ENCODE measurements at regions not wholly inside any gene's neighbourhood (a gene's known extent, or its start where the extent isn't known, plus 50 kb on each side); places are given as distances from the start of the nearest gene placed in this dataset.

DNA sequence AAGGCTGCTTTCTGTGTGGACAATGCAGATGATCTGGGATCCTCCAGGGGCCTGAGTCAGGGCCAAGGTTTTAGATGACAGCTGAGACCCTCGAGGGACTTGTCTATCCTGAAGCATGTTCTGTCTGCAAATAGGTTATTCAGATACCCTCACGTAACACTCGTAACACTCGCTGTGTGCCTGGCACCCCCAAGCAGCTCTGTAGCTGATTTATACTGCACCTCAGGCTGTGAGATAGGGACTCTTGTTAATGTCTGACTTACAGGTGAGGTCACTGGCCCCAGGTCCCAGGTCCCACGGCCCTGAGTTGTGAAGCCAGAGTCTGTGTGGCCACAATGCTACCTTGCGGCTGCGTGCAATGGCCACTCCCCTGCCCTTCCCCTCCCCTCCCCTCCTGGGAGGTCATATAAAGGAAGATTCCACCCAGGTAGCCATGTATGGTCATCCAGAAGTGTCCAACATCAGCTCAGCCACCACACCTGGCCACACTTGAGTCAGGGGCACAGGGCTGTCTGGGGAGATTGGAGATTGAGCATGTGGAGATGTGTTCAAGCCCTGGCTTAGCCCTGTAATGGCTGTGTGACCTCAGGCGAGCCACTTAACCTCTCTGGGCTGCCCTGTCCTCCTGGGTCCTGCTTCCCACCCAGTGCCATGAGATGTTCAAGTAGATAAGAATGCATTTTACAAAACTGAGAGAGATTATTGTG lies 687.7 kb downstream of the MATN1 start:
- DNase-seq (ENCODE audit: low read depth) = no peak

DNA sequence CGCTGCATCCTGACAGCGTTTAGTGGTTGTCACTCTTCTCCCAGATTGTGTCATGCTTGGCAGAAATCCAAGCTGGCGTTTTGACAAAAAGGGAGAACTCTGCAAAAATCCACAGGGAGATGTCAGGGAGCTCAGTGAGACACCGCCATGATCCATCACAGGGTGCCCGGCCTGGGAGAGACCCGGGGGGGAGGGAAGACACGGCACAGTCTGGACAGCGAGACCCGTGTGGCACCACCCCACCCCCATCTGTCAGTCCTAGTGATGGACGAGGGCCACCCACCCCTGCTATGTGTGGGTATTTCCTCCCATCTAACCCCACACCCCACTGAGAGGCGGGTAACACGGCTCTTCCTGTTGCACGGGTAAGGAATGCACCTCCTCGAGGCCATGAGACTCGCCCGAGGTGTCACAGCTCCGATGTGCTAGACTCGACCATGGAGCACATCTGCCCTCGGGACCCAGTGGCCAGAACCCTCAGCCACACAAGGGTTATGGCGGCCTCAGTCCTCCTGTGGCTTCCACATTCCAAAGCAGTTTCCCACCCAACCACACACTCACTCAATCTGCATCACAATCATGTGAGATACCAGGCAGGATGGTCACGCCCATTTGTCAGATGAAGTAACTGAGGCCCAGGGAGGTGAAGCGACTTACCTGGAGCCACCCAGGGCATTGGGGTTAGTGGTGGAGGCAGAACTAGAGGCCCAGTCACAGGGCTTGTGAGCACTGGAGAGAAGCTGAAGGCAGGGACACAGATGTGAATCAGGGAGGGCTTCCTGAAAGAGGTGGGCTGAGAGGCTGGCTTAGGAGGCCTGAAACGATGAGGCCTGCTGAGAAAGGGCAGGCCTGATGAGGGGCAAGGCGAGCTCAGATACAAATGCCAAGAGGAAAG lies 688.5 kb downstream of the MATN1 start:
- no peak for DNase-seq (ENCODE audit: low read depth)

DNA sequence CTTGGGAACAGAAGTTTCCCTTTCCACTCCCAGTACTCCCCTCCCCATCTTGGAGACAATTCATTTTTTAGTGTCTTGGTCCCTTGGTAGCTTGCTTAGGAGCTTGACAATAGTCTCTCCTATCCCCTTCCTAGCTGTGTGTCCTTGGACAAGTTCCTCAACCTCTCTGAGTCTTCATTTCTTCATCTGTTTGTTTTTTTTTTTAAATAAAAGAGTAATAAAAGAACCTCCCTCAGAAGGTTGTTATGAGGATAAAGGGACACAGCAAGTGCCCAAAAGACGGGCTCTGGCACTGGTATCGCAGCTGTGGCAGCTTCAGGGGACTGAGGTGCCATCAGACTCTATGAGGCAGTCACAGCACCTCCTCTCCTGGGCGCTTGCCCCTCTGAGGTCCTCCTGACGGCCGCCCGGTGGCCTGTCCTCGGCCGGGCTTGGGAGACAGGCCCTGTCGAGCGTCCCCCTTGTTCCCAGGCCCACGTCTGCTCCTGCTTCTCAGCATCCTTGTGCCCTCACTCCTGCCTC lies 689.2 kb downstream of the MATN1 start:
- DNase-seq (ENCODE audit: low read depth) = no peak

DNA sequence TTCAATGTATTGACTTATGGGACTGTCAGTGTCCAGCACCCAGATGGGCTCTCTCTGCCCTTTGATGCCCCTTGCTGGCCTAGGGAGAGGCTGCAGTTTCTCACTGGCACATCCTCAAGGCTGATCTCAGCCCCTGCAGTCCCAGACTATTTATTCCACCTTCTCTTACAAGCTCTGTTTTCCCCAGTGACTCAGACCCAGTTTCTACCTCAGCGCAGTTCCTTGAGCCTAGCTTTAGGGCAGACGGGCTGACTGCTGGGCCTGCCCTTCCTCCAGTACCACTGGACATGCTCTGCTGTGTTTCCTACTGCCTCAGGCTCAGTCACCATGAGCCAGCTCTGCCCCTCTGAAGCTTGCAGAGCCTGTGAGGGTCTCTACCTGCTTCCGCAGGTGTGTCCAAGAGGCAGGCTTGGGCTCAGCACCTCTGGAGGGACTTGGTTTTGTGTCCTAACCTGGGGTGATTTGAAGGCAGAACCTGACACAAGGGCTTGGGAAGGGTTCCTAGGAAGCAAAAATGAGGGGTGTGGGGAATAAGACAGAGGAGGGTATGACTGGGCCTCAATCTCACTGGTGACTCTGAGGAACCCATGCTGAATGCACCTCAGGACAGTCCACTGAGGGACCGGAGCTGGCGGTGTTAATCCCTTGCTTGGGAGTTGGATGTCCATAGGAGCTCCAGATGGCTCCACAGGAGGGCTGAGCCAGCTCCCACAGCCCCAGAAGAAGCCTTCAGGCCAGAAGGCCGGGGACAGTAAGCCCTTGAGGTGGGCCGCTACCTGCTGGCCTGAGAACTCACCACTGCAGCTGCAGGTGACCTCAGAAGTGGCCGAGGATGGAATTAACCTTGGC lies 689.9 kb downstream of the MATN1 start:
- DNase-seq (ENCODE audit: low read depth) = no peak

DNA sequence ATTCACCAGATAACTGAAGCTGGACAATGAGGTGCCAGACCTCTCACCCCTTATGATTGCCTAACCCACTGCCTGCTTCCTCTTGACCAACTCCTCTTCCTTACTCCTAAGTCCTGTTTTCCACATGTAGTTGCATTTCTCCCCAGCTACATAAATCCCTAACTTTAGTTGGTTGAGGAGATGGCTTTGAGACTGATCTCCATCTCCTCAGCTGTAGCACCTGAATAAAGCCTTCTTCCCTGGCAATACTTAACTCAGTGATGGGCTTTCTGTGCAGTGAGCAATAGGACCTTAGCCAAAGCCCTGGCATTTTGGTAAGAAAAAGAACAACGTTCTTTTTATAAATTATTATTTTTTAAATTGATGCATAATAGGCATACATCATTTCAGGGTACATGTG lies 691.1 kb downstream of the MATN1 start:
- DNase-seq (ENCODE audit: low read depth) = no peak

DNA sequence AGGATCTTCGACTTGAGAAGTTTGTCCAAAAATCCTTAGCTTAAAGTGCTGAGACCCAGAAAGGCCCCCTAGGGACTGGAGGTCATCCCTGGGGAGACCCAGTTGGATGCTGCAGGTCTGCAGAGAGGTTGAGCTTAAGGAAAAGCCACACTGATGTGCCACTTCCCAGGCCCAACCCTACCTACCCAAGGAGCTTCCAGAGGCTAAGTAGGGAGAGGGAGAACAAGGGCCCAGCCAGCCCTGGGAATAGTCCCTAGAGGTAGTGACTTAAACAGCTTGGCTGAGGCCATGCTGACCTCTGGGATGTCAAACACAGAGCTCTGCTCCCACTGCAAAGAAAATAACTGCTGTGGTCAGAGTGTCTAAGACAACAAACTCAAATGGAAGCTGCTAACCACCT lies 693.7 kb downstream of the MATN1 start:
- DNase-seq (ENCODE audit: low read depth) = no peak

DNA sequence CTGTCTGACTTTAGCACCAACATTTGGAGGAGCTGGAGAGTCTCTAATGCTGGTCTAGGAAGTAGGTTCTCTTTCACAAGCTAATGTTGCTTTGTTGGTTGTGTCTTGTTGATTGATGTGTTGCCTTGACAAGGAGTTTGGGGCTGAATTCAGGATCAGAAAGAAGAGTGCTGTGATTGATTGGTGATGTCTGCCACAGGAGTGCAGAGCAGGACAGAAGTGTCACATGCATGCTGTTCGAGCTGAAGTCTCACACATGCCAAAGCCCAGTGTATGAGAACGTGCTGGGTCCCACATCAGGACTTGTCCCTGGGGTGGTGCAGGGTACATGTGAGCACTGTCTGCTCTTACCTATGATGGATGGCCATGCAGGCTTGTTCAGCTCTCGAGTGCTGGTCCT lies 694.4 kb downstream of the MATN1 start:
- no peak for DNase-seq (ENCODE audit: low read depth)

DNA sequence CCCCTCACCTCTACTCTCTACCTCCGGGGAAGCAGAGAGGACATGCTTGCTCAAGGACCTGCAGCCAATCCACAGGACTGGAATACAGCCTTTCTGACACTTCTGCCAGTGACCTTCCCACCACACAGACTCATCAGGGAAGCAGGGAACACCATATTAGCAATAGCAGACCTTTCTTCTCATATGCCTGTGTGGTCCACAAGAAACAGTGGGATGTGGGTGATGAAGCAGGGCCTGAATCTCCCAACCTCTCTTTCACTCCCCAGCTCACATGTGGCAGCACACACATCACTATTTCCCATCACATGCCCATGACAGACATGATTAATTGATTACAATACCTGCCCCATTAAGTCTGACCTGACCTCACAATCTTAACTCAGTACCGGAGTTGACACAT lies 695.1 kb downstream of the MATN1 start:
- DNase-seq (ENCODE audit: low read depth) = no peak

DNA sequence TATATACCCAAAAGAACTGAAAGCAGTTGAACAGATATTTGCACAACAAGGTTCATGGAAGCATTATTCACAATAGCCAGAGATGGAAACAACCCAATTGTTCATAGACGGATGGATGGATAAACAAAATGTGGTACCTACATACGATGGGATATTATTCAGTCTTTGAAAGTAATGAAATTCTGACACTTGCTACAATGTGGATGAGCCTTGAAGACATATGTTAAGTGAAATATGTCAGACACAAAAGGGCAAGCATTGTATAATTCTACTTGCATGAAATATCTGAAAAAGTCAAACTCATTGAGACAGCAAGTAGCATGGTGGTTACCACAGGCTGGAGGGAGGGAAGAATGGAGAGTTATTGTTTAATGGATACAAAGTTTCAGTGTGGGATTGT lies 696.1 kb downstream of the MATN1 start:
- no peak for DNase-seq (ENCODE audit: low read depth)

DNA sequence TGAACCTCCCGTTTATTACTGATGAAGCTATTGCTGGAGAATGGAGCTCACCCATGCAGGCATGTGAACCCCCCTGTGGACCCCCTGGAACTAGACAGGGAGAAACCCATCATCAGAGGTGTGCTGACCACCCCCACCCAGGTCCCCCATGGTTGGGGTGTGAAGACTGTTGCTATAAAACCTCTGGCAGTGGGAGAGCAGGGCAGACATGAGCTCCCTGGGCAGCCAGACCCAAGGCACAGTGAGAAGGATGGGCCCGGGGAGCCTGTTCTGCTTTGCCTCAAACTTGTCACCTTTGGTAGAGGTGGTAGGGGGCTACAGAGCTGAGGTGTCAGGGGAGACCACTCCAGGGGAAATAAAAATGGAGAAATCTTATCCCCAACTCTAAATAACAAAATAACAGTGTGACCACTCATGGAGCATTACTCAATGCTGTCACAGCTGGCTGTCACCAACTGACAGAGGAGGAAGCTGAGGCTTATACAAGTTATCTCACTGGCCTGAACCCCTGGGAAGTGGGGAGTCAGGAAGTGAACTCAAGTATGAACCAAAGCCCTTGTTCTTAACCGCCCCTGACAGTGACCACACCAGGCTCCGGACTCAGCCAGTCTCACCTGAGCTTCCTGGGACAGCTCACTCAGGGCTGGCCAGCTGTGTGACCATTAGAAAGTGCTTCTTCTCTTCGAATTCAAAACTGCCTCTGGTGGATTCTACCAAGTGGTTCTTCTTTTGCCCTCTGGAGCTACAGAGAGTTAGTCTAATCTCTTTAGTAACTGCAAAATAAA lies 698.8 kb downstream of the MATN1 start:
- no peak for DNase-seq (ENCODE audit: low read depth)

DNA sequence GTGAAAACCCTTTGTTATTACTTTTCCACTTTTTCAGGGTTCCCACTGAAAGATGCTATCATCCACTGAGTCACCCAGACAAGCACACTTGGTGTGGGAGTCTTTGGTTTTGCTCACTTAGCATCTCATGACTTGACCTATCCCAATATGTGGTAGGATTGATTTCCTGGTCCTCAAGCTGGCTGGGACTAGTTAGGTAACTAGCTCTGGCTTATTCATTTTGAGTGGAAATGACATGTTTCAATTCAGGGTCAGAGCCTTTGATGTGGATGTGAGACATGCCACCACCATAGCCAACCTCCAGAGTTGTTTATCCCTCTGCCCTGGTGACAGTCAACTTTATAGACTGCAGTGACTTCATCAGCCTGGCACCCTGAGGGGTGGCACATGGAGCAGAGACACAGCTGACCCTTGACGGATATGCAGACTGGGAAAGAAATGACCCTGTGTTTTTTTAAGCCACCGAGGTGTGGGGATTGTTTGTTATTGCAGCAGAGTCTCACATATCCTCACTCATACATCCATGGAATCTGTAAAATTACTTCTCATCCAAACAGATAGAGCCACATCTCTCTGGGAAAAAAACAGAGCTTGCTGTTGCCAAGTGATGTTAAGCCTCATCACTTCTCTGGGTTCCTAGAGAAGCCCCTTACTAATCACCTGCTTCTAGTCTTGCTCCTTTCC lies 699.9 kb downstream of the MATN1 start:
- no peak for DNase-seq (ENCODE audit: low read depth)

DNA sequence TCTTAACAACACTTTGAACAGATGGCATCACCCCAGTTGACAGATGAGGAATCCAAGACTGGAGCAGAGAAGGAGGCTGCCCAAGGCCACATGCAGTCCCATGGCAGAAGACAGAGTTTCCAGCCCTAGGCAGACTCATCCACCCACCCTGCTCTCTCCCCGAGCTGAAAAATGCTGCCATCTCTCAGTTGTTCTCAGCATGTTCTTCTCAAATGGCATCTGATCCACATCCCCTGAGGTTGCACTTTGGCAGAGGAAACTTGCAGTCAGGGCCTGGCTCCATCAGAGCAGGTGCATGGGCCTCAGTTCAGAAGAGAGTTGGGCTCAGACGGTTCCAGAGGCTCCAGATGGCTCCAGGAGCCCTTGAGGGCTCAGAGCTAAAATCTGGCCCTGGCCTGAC lies 709.4 kb downstream of the MATN1 start:
- DNase-seq (ENCODE audit: low read depth) = no peak

DNA sequence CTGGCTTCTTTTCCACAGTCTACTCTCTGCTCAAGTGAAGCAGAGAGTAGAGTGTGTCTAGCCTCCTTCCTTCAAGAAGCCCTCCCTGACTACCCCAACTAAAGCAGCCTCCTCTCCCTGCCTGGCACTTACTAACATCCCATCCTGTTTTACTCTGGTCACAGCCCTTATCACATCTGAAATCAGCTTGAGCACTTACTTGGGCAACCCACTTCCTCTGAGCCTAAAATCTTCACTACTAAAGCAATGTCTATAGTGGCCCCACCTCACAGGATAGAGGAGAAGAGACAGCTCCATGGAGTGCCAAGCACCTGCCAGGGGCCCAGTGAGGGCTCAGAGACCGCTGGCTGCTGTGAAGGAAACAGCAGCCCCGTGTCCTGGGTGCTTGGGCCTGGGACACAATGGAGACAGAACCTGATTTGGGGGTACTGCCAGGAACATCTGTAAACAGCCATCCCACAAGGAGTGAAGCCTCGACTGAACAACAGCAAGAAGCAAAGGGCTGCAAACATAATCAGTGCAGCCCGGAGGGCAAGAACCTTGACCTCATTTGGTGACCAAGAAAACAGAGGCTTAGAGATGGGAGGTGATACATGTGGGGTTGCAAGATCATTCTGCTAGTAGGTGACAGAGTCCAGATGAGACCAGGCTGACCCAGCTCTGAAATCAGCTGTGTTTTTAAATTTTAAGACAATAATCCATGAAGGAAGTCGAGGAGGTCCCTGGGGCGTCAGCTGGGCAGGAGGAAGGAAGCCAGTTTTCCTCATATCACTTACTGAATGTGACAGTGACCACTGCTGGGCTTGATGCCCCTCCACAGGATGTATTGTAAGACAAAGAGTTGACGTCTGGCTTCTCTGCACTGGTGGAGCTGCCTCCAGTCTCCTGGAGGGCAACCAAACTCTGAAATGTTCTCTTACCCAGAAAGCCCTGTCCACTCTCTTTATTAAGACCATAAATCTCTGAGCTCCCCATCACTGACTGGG lies 710.6 kb downstream of the MATN1 start:
- no peak for DNase-seq (ENCODE audit: low read depth)

DNA sequence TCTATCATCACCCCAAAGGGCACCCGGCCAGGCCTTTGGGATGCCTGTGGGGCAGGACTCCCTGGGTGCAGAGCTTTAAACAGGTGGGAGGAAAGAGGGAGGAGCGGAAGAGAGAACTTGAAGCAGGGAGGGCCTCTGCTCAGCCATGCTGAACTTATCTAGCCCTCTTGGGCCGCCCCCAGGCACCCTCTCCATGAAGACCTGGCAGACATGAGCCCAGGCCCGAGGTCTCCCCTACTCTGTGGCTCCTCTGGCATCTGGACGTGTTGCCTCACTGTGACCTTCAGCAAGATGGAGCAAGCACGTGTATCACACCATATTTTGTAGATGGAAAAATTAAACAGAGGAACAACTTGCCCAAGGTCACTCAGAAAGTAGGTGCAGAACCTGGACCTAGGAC lies 711.4 kb downstream of the MATN1 start:
- DNase-seq (ENCODE audit: low read depth) = no peak

DNA sequence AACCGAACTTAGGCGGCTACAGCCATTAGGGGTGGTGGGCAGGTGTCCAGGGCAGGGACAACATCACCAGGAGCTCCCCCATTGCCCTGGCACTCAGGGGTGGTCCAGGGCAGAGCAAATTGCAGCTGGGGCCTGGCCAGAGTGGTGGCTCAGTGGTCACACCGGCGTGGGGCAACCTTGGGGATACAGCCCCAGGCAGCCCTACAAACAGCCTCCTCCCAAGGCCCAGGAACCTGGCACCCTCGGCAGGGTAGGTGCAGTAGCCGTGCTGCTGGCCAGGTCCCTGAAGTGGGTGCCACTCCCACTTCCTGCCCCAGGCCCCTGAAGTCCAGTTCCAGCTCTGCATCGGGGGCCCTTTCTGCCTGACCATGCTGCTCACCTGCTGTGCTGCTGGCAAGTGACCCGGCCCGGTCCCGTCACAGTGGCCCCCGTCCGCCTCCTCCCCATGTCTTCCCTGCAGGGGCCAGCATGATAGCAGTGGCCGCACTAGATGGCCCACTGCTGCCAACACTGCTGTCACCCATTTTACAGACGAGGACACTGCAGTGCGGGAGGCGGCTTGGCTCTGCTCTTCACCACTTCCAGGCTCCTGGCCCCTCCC lies 712.8 kb downstream of the MATN1 start:
- no peak for DNase-seq (ENCODE audit: low read depth)

DNA sequence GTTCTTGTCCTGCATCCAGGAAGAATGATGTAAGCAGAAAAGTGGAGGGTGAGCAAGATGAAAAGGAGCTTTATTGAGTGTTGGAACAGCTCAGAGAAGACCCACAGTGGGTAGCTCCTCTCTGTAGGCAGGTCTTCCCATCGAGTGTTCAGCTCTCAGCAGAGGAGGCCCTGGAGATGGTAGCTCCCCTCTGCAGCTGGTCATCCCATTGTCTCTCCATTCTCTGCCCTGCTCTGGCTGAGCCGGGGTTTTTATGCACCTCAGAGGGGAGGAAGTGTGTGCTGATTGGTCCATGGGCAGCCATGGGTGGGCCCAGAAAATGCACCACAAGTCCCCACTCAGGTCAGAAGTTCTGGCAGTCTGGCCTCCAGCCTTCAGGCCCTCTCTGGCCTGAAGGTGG lies 713.7 kb downstream of the MATN1 start:
- DNase-seq (ENCODE audit: low read depth) = no peak

DNA sequence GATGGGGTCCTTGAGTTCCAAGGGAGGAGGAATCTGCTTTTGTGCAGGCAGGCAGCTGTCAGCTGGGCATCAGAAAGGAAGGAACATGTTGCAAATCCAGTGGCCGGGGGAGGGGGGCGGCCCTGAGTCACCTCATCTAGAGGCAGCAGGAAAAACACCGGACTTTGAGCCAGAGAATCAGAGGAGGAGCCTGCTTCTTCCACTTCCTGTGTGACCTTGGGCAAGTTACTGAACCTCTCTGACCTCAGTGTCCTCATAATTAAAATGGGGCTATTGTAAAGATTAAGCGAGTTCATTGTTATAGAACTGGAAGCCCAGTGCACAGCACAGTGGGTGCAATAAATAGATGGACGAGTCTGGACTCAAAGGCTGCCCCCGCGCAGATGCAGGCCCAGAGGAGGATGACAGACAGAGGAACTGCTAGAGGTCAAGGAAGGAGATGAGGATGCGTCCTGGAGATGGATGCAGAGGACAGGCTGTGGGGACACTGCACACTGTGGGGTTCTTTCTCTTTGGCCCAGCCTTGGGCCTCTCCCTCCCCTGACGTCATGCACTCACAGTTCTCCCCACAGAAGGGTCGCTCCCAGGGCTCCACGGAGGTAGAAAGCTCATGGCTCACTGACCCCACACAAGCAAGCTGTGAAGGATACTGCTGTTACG lies 714.3 kb downstream of the MATN1 start:
- DNase-seq (ENCODE audit: low read depth) = no peak

DNA sequence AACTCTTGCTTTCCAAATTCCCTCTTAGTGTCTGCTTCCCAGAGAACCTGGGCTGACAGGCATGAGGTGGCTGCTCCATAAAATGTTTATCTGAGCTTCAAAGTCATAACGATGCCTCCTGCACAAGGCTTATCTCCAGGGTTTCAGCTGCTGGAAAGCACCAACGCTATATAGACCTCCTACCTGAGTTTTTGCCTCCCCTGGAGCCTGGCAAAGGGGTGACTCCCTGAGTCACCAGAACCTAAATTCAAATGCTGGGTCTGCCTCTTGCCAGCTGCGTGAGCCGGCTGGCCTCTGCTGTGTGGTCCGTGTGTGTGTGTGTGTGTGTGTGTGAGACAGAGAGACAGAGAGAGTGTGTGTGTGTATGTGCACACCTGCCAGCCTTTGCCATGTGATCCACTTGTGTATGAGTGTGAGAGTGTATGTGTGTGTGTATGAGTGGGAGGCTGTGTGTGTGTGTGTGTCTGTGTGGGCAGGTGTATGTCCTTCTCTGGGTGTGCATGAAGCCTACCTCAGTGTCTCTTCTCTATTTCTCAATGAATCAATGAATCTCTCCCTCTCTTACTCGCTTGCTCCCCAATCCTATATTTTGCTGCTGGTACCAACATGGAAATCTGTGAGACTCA lies 714.9 kb downstream of the MATN1 start:
- DNase-seq (ENCODE audit: low read depth) = no peak
